GM03348 (cell line): ENCODE measurements at regions not wholly inside any gene's neighbourhood (a gene's known extent, or its start where the extent isn't known, plus 50 kb on each side); places are given as distances from the start of the nearest gene placed in this dataset.

Experiments used
- DNase-seq: peaks from one replicate; pipeline ENCODE4 v3.0.0; 2012; ENCODE audit warnings: low spot score

DNA sequence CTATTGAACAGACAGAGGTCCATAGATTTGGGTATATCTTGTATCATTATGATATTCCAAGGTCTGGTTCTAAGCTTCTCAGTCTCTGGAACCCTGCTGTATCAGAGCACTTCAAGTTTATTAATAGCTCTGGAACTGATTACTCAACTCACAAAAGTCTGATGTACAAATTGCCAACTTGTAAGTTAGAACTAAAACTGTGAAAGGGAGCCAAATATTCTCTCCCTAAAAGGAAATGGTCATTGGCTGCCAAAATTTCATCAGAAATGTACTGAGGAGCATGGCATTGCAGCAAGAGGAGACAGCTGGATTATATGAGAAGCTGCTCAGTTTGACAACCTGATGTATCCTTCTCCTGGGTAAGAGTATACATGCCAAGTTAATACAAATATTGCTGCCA is 828.8 kb upstream of the SEL1L start:
- DNase-seq, result no peak

DNA sequence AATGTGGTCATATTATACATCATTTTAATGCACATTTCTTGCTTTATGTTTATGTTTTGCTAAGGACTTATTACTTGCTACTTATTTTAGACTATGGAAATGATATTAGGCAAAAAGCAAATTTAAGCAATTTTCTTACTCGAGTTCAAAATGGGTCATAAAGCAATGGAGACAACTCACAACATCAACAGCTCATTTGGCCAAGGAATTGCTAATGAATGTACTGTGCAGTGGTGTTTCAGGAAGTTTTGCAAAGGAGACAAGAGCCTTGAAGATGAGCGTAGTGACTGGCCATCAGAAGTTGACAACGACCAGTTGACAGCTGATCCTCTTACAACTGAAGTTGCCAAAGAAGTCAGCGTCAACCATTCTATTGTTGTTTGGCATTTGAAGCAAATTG is 831.8 kb upstream of the SEL1L start:
- DNase-seq, result no peak

DNA sequence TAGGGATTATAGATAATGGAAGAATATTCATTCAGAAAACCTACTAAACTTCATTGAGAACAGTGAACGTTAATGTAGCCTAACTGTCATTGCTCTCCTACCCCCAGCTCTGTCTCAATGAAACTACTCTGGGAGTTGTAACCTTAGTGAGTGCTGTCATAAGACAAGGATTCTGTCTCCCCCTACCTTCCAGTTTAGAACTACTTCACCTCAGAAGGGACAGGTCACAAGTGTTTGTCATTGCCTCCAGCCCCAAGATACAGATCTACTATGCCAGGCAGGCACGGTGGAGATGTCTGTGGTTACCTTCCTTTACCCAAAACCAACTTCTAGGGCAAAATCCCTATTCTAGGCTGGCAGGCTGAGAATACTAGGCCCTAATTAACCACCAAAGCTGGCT is 833.1 kb upstream of the SEL1L start:
- DNase-seq, result no peak

DNA sequence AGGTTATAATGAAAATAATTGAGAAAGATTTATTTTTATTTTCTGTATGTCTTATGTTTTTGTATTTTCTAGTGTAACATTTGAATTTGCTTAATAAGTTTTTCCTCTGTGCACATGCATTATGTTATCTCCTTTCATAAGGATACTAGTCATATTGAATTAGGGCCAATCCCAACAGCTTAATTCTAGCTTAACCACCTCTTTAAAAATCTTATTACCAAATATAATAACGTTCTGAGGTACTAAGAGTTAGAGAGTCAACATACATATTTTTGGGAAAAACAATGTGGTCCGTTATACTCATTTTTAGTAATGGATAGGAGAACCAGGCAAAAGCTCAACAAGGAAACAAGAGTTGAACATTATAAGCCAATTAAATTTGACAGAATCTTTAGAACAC is 845.6 kb upstream of the SEL1L start:
- no peak for DNase-seq

GRCh38 chr14:82385048-82385447 is 851.4 kb upstream of the SEL1L start:
- DNase-seq, result no peak

- DNase-seq, result no peak
These were observed 854.0 kb upstream of the SEL1L start for GRCh38 chr14:82387699-82388098.

- DNase-seq, result no peak
These were observed 854.8 kb upstream of the SEL1L start for GRCh38 chr14:82388488-82388887.

DNA sequence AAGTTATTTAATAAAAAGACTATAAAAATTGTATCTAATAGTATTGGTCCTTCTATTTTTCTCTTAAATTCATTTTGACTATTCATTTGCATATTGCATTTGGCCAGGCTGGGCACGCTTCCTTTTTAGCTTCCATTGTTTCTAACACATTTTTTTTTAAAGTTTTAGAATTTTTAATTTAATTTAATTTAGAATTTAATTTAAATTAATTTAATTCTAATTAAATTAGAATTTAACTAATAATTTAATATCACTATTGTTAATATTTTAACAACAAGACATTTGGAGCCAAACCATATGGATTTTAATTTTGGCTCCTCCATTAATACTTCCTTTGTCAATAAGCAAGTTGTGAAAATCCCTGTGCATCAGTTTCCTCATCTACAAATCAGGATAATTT is 856.9 kb upstream of the SEL1L start:
- DNase-seq, result no peak

GRCh38 chr14:82394916-82395315 is 861.3 kb upstream of the SEL1L start:
- no peak for DNase-seq

- no peak for DNase-seq
These were observed 864.6 kb upstream of the SEL1L start for GRCh38 chr14:82398256-82398655.

DNA sequence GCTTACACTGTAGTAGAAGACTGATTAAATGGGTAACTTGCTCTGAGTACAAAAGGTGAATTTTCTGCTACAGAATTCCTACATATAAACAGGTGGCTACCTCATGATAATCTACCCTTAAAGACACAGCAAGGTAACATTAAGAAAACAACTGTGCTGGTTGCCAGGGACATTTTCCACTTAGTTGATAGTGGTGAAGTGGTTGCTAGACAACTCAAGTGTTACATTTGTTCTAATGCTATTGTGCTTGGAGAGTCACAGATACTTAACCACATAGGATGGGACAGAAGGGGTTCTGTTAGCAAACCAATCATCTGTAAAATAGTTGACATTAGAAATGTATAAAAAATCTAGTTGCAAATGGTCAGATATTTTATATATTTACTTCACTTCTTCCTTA is 870.3 kb upstream of the SEL1L start:
- no peak for DNase-seq

DNA sequence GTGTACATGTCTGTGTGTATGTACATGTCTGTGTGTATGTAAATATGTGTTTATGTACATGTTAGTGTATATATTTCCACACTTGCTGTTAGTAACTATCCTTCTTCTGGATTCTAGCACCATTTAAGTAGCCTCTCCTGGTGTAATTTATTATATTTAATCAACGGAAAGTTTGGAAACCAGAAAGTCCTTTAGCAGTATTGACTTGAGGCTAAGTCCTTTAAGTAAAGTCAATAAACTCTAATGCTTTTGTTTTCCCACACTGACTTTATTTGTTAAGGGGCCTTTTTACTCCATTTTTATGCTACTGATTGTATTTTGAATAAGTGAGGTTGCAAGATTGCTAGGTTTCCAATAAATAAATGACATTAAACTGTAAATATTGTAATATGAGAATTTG is 876.4 kb upstream of the SEL1L start:
- no peak for DNase-seq

GRCh38 chr14:82411298-82411697 is 877.6 kb upstream of the SEL1L start:
- no peak for DNase-seq

DNA sequence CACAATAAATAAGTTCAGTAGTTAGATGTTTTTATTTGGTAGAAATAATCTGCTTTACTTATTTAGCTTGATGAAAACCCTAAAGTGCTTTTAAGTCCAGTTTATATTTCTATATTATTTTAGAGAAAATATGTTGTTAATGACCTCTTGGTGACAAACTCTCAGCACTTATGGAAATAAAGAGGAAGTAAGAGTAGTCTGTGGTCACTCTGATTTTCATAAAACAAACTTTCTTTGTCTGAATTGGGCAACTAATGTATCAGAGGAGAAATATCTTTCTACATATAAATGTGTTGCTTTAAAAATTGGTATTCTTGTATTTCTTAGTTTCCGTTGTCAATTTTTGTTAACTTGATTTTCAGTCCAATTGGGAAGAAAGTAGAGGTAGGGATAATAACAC is 878.9 kb upstream of the SEL1L start:
- no peak for DNase-seq

DNA sequence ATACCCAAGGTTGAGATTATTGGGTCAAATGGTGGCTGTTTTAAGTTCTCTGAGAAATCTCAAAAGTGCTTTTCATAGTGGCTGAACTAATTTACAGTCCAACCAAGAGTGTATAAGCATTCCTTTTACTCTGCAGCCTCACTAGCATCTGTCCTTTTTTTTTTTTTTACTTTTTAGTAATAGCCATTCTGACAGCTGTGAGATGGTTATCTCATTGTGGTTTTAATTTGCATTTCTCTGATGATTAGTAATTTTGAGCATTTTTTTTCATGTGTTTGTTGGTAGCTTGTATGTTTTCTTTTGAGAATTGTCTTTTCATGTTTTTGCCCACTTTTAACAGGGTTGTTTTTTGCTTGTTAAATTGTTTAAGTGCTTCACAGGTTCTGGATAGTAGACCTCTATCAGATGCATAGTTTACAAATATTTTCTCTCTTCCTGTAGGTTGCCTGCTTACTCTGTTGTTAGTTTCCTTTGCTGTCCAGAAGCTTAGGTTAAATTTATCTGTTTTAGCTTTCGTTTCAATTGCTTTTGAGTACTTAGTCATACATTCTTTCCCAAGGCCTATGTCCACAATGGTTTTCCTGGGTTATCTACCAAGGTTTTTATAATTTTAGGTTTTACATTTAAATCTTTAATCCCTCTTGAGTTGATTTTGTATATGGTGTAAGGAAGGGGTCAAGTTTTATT is 881.3 kb upstream of the SEL1L start:
- no peak for DNase-seq

GRCh38 chr14:82419933-82420332 is 886.3 kb upstream of the SEL1L start:
- no peak for DNase-seq

DNA sequence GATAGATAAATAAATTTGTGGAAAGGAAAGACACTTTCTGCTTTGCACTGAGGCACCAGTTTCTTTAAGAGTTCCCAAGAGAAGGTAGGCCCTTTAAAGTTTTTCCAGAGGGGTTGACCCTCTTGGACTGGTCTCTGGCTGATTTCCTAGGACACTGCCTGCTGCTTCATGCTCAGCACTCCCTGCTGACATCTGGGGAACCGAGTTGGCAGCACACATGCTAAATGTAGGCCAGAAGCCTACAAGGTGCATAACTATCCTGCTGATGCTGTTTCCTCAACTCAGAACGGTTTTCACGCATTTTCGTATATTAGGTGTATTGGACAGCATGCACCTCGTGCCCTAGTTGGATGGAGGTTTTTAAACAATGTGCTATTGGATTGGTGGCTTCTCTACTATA is 887.2 kb upstream of the SEL1L start:
- DNase-seq, result no peak

GRCh38 chr14:82421286-82421685 is 887.6 kb upstream of the SEL1L start:
- no peak for DNase-seq

DNA sequence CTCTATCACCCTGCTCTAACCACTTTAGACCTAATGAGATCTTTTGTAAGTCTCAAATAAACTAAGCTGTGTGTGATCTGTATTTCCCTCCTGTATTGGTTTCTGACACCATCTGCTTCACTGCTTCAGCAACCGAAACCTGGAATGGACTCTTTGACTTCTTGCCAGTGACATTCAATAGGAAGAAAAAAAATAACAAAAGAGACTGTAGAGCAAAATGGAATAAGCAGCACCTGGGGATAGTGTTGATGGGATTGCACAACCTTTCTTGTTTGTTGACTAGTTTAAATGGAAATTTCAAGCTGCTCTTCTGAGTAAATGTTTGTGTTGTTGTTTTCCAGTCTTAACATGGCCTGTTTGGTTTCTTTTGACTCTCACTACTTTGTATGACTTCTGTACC is 888.6 kb upstream of the SEL1L start:
- no peak for DNase-seq

DNA sequence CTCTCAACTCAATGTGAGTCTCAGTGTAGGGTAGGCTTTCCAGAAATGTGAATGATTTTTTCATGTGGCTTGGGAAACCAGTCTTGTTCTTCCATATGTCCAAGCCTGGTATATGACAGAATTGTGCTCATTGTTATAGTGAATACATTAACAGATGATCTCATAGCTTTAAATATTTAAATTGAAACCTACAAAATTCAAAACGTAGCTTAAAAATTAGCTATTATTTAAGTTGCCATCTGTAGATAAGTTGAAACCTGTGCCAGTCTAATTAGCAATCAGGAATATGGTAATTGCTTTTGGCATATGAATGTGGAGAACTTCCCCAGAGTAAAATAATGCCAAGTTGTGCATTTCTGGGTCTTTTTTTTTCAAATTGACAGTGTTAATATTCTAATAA is 891.6 kb upstream of the SEL1L start:
- no peak for DNase-seq

GRCh38 chr14:82431031-82431430 is 897.4 kb upstream of the SEL1L start:
- no peak for DNase-seq

DNA sequence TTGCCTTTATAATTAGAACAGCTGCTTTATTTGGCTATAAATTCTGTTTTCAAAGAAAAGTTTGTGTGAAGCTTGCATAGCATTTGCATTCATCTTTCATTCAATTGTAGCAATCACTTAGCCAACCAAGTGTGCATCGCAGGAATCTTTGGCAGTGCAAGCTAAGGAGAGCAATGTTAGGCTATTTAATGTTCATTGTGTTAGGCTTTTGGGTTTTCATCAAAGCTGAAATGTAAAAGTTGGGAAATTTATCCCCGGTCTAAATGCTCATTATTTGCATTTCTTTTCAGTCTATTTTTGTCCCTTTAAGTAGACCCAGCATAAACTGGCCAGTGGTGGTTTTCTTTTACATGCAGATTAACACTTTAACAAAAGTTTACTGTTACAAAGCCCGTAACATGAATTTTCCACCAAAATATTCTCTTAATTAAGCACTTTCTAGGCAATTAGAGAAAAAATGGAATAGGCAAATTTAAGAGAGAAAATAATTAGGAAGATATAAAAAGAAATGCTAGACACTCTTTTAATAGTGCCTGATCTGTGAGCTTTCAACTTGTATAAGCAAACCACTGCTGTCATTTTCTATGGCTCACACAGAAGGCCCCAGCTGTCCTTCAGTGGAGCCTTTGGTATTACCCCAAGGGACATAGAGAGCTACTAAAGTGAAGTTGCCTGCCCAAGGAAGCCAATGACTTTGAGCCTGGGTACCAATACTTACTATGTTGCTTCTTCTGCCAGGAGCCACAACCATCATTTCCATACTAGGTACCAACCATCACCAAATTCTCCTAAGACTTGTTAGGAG is 898.9 kb upstream of the SEL1L start:
- DNase-seq, result no peak

DNA sequence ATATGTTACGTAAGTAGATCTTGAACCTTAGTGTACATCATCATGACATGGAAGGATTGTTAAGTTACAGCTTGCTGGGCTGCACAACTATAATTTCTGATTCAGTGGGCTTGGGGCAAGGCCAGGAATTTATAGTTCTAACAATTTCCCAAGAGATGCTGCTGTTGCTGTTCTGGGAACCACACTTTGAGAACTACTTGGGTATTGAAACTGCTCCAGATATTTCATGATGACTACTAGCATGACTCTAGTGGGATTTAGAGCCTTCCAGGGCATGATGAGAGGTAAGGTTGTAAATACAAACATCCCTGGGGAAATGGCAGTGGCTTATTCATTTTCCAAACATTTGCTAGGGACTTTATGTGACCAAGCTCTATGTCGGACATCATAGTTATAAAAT is 904.8 kb upstream of the SEL1L start:
- DNase-seq, result no peak

GRCh38 chr14:82441270-82441669 is 907.6 kb upstream of the SEL1L start:
- no peak for DNase-seq
